ENCODE measurements at regions not wholly inside any gene's neighbourhood (a gene's known extent, or its start where the extent isn't known, plus 50 kb on each side); places are given as distances from the start of the nearest gene placed in this dataset.
"Not testable (repeated sequence)": the region's sequence is repeated elsewhere in the genome, so short reads cannot be mapped to it uniquely, and the experiment has no call there.

DNA sequence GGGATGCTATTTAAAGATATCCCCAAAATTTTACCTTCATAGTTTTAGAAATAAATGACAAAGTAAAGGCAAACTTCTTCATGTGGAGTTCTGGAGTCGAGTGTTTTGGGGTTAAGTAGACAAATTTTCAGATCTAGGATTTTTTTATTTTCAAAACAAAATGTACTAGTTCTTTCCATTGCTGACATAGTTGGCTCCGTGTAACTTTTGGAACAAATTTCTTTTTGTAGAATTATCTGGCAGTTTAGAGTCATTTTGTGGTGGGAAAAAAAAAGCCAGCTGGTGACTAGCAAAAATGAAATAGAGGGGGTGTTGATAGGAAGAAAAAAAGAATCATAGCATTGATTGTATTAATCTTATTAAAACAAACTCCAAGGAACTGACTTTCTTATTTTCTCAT is 131.6 kb upstream of the TCF21 start:
- DNase-seq = no peak

DNA sequence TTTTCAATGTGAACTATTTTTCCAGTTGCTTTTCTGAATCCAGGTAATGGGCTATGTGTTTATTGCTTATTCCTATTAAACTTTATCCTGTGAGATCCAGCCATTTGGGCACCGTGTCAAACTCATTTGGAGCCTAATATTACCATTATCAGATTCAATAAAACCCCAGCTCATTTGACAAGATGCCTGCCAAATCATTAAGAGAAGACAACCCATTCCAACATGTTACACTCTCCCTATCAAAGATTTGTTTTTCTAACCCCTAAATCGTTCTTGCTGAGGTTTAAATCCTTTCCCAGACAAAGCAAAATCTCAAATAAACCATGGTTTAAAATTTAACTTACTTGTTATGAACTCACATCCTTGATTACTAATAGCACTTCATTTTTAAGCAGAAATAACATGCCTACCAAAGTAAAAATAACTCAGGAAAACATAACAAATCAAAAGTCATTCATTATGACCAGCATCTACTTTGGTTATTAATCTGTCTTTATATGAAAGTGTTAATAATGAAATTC is 130.0 kb upstream of the TCF21 start:
- no peak for DNase-seq

DNA sequence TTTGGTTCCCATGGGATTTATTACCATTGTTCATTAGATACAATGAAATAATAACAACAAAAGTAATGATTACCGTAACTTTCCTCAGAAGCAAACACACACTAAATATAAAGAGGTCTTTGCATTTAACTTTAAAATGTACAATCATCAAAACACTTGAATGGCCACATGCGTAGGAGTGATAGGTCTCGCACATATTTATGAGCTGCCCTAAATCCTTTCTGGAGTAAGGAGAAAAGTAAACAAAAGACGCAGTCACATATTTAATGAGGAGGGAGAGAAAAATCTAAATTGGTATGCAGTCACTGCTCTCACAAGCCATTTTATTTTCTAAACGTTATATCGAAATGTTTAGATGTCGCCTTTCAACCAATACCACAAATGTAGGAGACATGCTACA is 129.4 kb upstream of the TCF21 start:
- DNase-seq = no peak

DNA sequence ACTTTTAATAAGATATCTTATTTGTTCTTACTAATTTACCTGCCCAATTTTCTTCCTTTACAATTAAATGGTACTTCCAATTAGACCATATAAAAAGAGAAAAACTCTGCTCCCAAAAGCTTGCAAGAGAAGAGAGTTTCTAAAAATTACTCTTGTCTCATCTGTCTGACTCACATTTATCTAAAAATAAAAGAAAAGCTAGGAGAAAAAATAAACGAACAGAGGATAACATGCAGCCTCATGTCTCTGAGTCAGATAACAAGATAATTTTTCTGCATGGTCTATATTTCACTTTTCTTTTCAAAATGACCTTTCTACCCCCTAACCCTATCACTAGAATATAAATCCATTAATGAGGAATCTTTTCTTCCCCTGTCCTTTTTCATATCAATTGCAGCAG is 127.2 kb upstream of the TCF21 start:
- DNase-seq = no peak

DNA sequence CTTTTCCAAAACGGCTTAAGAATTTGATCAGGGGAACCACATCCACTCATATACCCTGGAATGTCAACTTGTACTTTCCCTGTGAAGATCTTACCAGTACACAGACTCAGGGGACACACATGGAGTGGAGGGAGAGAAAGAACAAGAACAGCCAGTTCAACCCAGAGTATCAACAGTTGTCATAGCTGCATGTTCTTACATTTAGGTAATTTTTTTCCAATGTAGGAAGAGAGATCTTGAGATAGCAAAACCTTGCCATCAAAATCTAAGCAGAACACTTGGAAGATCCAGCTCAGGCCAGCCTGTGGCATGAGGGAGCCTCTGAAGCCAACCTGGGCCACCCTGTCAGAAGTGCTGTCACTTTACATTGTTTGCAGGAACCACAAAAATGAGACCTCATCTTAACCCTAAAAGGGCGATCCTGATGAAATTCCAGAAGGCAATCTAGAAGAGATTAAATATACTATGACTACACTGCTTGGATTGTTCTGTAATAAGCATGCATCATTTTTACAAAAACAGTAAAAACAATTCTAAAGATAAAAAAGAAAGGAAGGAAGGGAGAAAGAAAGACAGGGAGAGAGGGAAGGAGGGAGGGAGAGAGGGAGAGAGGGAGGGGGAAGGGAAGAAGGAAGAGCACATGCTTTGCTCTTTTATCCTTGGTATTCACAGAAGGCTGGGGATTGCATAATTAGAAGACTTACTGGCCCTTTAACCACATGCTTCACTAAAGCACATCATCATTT is 124.7 kb upstream of the TCF21 start:
- DNase-seq = no peak

DNA sequence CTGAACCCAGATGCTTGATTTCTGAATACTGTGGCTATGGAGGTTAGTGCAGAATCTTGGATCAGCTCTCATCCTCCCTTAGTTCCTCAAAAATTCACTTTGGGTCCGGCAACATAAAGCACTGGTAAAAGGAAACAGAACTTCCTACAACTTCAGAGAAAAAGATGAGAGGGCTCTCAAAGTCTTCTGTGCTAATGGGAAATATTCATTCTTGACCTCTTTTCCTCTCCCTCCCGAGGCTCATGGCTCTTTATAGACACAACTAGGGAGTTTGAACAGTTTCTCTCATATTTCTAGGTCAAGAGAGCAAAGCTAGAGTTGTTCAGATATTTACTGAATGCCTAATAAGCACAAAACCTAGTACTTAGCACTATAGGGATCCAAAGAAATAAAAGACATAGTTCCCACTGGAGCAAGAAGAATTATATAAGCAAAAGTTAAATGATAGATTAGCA is 124.1 kb upstream of the TCF21 start:
- DNase-seq = no peak

DNA sequence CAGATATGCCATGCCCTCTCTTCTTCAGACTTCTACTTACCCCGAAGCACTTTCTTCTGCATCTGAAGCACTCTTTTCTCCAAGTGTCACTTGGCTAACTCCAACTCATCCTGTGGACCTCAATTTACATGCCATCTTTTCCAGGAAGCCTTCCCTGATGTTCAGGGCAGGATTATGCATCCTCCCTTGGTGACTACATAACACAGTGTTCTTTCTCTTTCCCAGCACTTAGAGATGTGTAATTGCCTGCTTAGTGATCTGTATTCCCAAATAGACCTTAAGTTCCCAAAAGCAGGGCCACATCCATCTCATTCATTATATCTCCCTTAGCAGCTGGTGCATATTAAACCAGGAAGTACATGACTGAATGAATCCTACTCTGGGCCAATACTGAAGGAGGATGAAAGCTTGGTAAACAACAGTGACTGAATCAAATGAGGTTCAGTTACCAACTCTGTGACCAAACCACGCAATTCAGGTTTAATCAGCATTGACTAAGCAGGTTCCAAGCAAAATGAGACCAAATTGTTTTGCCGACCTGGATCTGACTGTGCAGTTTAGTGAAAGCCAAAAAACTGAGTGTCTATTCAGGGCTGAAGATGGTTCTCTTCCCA is 121.4 kb upstream of the TCF21 start:
- no peak for DNase-seq

DNA sequence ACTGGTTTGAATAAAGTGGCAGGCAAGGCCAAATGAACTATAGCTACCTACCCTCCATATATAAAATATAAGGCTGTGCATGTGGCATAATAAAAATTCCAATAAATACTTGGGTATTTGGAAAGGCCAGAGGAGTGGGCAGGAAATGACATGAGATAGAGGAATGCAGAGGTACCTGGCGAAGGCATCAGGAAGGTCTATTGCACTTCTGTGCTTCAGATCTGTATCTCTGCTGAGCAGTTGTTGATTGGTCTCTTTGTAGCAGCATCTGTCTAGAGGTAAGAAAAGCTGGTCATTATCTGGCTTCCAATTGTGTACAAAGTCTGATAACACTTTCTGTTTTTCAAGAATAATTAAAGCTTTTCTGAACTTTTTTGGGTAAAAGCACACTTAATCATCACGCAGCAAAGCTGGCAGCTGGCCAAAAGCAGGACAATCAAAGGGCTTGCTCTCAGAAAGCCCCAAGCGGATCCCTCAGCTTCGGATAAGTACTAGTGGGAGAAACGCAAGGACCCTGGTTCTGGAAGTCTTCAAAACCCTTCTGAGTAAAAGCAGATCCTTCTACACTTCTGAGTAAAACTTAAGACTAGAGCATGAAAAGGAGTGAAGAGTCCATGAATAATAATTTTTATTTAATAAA is 120.1 kb upstream of the TCF21 start:
- DNase-seq = no peak

DNA sequence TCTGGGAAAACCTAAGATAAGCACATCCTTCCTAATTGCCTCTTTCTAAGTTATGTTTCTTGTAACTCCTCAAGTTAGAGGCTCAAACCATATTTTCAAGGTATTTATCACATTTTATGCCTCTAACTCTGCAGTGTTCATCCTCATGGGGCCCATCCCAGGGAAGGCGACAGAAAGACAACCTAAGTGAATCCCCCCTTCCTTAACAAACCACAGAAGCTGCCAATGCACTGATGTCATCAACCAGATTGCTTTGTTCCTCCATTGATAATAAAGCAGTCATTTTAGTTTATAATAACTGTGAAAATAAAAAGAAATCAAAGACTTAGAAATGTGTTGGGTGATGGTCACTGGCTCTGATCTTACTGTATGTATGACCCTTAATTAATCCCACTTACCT is 119.5 kb upstream of the TCF21 start:
- DNase-seq = no peak

DNA sequence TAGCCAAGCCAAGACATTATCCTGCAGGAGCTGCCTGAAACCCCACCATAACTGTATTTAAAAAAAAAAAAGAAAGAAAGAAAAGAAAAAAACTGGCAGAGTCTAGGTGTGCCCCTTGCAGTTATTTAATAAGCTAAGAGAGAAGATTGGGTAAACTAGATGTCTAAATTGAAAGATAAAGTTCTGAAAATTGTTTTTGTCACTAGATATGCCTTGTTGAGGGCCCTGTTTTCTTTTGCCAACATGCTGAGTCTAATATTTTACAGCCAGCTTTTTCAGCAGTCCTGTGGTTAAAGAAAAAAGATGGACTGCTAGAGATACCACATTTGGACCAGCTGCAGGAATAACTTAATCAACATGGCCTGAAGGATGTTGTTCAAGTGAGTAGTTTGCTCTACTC is 116.3 kb upstream of the TCF21 start:
- no peak for DNase-seq

DNA sequence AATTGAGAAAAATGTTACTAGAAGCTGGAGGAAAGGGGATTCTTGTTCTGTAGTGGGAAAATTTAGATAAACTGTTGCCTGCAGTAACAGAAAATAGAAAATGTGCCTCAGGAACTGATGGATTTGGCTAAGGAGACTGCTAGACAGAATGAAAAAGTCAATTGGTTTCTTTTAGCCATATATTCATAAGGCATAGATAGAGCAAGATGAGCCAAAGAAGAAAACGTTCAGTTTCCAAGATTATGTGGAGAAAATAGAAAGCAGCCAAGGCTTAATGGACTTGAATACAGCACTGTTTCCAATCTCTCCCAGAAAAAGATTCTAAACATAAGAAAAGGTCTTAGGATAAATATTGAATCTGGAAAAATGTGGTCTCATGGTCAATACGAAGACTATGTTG is 115.1 kb upstream of the TCF21 start:
- DNase-seq = no peak

DNA sequence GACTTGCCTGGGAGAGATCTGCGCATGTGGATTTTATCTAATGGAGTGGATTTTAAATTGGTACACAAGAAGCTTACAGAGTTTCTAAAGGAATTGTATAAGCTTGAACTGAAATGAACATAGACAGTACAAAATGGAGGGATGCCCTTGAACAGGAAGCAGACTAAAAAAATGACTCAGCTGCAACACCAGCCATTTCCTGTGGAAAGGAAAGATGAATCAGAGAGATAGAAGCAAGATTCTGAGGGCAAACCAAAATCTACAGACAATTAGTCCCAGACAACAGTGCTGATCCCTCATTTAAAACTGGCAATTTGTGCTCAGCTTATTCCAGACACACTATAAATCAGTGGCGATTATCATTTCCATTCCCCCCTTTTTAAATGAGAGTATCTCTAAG is 114.6 kb upstream of the TCF21 start:
- no peak for DNase-seq

DNA sequence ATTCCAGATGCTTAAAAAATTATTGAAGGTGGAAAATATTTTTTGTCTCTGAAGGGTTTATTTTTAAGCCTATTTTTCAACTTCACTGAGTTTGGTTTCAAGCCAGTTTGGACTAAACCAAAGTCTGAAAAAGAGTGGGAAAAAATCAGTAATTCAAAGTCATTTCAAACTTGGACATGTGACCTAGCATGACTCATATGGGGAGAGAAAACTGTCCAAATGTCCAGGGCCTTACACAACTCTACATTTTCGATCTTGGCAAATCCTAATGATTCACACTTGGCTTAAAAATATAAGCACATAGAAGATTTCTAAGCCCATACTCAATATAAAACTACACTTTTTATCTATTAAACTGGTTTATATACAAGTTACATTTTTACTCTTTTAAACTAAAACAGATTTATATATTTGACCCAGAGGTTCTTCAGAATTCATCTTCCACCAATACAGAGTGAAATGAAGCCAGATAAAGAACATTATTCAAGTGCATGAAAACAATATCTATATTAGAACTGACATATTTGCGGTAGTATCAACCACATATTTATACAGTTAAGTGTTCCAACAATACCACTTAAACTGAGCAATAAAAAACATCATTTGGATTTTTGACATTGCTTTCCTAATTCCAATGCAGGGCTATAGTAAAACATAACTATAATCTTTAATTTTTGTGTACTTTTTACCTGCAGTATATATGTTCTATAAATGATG is 110.3 kb upstream of the TCF21 start:
- DNase-seq = no peak

DNA sequence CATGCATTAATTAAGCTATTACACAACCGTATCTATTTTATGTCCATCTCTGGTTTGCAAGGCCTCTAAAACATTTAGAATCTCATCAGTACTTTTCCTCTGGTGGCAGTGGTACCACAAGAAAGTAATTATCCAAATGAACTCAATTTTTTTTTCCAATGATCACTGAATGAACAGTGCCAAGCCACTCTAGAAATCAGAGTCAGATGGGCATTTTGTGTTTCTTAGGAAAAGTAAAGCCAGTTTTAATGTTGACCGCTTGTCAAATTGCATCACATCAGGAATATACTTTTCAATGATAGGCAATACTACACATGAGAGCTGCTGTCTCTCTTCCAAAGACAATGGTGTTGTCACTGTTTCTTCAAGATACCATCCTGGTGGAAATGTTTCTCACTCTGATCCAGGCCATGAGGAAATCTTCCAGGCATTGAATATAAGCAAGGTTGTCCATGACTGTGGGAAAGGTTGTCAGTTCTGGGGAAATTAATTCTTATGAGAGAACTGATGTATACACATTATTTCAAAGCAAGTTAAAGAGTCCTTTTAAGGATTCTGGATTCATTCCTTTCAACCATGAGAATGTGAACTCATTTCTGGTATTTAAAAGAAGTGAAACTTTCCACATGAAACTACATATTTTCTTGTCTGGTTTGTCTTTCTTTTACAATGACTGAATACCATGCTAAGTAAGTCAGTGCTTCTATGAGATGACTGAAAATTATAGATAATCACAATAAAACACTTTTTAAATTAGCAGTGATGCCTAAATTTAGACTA is 108.8 kb upstream of the TCF21 start:
- no peak for DNase-seq

DNA sequence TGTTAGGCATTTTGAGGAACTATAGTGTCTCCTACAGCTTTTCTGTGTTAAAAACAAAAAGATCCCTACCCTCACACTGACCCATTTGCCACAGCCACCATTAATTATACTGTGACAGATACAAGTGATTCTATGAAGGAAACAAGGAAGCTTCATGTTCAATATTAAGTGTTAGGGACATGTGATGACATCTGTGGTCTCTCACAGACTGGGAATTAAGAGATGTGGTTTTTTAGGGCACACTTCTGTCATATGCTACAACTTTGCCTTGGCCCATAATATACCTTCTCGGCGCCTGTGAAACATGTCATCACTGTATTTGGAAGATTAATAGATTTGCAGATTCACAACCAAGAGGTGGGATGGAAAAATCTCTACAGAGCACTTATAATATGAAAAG is 102.9 kb upstream of the TCF21 start:
- no peak for DNase-seq

DNA sequence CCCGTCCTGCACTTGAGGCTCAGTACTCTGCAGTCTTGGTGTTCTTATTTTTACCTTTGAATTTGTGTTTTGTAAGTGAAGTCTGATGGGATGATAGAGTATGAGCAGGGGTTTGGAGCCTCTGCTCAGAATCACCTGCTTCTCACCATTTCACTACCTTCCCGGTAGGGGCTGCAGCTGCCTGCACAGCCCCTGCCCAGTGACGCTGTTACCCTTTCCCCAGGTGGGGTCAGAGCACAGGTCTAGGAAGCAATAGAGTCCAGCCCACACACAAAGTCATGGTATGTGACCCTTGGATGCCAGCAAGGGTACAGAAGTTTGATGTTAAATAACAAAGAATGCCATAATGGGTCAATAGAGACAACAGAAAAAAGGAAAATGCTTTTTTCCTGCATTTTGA is 101.8 kb upstream of the TCF21 start:
- DNase-seq = no peak

DNA sequence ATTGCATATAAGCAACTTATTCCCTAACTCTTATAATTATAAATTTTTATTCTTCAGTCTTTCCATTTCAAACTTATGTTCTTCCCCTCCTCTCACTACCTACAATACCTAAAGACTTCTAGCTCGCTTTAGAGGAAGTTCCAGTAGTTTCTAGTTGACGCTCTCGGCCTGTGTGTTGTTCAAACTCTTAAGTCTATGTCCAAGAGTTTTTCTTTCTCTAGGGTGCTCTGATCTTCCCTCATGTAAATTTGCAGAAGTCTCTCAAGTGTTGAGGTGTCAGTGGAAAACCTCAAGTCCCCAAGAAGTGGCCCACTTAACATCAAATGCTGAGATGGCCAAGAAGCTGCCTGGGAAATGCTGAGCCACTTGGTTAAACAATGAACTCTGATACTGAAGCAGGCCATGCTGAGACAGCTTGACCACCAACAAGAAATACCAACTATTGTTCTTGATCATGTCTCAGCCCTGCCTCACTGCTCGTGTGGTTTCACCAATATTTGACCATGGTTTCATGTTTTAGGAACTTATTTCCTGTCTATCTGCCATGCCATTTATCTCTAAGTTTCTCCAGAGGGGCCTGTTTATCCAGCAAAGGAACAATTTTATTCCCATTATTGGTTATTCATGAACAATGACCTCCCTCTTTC is 100.9 kb upstream of the TCF21 start:
- DNase-seq = no peak

DNA sequence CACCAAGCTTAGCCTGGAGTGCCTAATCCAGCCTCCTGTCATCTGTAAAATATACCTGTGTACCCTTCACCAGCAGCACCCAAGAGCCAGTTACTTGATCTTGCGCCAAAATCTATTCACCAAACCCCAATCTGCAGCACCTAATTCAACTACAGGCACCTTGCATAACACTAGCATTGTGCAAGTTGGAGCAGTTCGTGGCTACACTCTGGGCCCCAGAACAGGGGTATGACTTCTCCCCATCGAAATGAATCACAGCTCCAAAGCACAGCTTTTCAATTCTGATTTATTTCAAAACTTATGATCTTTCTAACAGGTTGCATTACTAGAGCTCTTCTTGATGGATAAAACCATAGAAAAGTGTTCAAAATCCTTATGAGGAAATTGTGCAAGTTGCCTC is 100.4 kb upstream of the TCF21 start:
- no peak for DNase-seq

DNA sequence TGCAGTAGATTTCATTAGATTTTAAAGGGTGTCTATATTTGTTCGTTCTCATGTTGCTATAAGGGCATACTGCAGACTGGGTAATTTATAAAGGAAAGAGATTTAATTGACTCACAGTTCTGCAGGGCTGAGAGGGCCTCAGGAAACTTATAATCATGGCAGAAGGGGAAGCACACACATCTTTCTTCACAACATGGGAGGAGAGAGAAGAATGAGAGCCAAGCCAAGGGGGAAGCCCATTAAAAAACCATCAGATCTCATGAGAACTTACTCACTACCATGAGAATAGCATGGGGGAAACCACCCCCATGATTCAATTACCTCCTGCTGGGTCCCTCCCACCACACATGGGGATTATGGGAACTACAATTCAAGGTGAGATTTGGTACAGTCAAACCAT is 99.5 kb upstream of the TCF21 start:
- not testable (repeated sequence) for DNase-seq

DNA sequence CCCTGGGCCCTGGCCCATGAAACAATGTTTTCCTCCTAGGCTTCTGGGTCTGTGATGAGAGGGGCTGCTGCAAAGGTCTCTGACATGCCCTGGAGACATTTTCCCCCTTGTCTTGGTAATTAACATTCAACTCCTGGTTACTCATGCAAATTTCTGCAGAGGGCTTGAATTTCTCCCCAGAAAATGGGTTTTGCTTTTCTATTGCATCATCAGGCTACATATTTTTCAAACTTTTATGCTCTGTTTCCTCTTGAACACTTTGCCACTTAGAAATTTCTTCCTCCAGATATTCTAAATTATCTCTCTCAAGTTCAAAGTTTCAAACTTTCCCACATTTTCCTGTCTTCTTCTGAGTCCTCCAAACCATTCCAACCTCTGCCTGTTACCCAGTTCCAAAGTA is 98.2 kb upstream of the TCF21 start:
- DNase-seq = not testable (repeated sequence)

DNA sequence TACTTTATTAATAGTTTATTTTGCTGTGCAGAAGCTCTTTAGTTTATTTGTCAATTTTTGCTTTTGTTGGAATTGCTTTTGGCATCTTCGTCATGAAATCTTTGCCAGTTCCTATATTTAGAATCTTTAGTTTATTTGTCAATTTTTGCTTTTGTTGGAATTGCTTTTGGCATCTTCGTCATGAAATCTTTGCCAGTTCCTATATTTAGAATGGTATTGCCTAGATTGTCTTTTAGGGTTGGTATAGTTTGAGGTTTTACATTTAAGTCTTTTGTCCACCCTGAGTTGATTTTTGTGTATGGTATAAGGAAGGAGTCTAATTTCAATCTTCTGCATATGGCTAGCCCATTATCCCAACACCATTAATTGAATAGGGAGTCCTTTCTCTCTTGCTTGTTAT is 93.9 kb upstream of the TCF21 start:
- DNase-seq = not testable (repeated sequence)

DNA sequence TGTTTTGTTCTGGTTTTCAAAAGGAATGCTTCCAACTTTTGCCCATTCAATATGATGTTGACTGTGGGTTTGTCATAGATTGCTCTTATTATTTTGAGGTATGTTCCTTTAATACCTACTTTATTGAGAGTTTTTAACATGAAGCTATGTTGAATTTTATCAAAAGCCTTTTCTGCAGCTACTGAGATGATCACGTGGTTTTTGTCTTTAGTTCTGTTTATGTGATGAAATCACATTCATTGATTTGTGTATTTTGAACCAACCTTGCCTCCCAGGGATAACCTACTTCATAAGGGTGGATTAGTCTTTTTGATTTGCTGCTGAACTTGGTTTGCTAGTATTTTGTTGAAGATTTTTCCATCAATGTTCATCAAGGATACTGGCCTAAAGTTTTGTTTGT is 92.7 kb upstream of the TCF21 start:
- DNase-seq = no peak

Measured in C1 segment of cervical spinal cord (tissue), 14 donors.